ENCODE measurements at regions not wholly inside any gene's neighbourhood (a gene's known extent, or its start where the extent isn't known, plus 50 kb on each side); places are given as distances from the start of the nearest gene placed in this dataset.

DNA sequence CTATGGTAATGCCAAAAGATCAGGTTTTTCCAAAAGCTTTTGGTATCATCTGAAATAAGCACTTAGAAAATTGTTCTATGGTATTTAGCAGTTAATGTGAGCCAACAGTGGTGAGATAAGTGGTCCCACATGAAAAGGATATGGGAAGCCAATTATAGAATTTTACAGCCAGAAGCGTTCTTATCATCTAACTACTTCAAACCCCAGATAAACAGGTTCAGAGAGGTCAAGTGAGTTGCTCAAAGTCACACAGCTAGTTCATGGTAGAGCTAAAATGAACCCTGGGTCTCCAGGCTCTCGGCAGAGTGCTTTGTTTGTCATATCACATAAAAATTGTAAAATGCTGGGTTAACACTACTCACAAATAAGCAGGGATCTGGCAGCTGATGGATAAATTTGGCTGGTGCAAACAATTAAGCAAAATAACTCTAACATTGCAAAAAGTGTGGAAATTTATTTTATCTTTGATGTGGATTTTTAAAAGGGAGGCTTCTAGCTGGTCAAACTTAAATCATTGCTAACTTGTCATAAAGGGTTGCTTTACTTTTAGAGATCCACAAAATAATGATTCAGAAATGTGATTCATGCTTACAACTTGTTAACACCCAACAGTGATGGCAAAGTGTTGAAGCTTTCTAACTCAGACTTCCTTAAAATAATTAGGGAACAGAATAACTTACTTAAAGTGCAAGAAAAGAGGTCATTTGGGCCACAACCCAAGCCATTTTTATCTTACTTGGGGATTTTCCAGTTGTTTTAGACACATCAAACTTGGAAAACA, 202.8 kb upstream of the TBC1D5 start:
- Histone ChIP-seq H3K4me3 (ENCODE audit: extremely low read depth in 1 of 4, insufficient read depth in 2 of 4, low read depth in 3 of 4, low read length in 4 of 4) (no peak overlapping the region), H3K56ac (replicated peaks; ENCODE audit: insufficient read length, low read depth, low read length) (no peak overlapping the region), H2BK20ac (ENCODE audit: low read length) (no peak overlapping the region), H2BK5ac (ENCODE audit: low read depth, low read length) (no peak overlapping the region), H3K9me3 (ENCODE audit: insufficient read depth in 2 of 2, low read depth in 1 of 2, low read length in 1 of 2) (no peaks in the 10 kb centered on the region), H3K4me2 (ENCODE audit: insufficient read depth in 1 of 2, low read depth in 2 of 2, low read length in 2 of 2) (no peak overlapping the region), H2BK120ac (replicated peaks; ENCODE audit: low read depth, low read length) (no peak overlapping the region), H3K9ac (replicated peaks in 1 of 4; ENCODE audit: extremely low read depth in 1 of 4, low read depth in 3 of 4, low read length in 3 of 4) (no peak overlapping the region), H3K27me3 (replicated peaks in 1 of 4; ENCODE audit: control insufficient read depth in 3 of 4, extremely low read depth in 1 of 4, insufficient read depth in 3 of 4, low read length in 3 of 4) (no peaks in the 10 kb centered on the region), H3K36me3 (ENCODE audit: control insufficient read depth in 2 of 4, insufficient read depth in 4 of 4, low read length in 3 of 4) (no peaks in the 10 kb centered on the region), H2BK12ac (ENCODE audit: low read depth, low read length) (no peak overlapping the region), H4K91ac (replicated peaks; ENCODE audit: insufficient read length, low read length) (no peak overlapping the region), H3K27ac (ENCODE audit: low read depth, low read length) (no peak overlapping the region), H3K23ac (ENCODE audit: insufficient read length) (no peak overlapping the region), H4K8ac (ENCODE audit: extremely low read depth, insufficient read depth, low read length) (no peak overlapping the region), H4K20me1 (replicated peaks in 1 of 2; ENCODE audit: control insufficient read depth in 1 of 2, insufficient read depth in 2 of 2, low read length in 2 of 2) (no peaks in the 10 kb centered on the region), H4K5ac (ENCODE audit: insufficient read length, low read depth, low read length) (no peak overlapping the region), H3K4me1 (replicated peaks in 1 of 4; ENCODE audit: control insufficient read depth in 3 of 4, insufficient read depth in 4 of 4, low read length in 3 of 4) (peaks cover 0 to 6% (median 1%) of the 10 kb centered on the region in 4 experiments; a peak in 1 of 7 replicates), H3K79me2 (ENCODE audit: control insufficient read depth in 1 of 2, insufficient read depth in 2 of 2, low read length in 2 of 2) (no peaks in the 10 kb centered on the region), H3K18ac (ENCODE audit: extremely low read depth, low read length) (no peak overlapping the region), H3K4ac (replicated peaks; ENCODE audit: insufficient read length, low read depth, low read length) (no peak overlapping the region), H3K79me1 (ENCODE audit: low read depth, low read length) (no peaks in the 10 kb centered on the region), H3K23me2 (ENCODE audit: low read depth, low read length) (no peaks in the 10 kb centered on the region), H3K14ac (ENCODE audit: insufficient read length) (no peak overlapping the region), H2BK15ac (ENCODE audit: low read length) (no peak overlapping the region), H2AFZ (ENCODE audit: low read length) (peak overlapping the region; percentile 24; the same call in 1 of the 2 replicates), H2AK5ac (ENCODE audit: low read depth, low read length) (no peak overlapping the region)
- WGBS, 2 experiments (ENCODE audit: extremely low coverage in 1 of 2, insufficient coverage in 1 of 2, insufficient read length in 1 of 2, insufficient replicate concordance in 2 of 2, low coverage in 1 of 2, low lambda C conversion rate in 2 of 2, missing lambda C conversion rate in 1 of 2), result 85% methylated on average over 2 of the region's 2 CpGs; no CpG with 5 or more reads in 1 of the 2 experiments
- DNase-seq (ENCODE audit: low read depth in 1 of 2, low spot score in 2 of 2), result no peak
- TF ChIP-seq, protein P1, sequence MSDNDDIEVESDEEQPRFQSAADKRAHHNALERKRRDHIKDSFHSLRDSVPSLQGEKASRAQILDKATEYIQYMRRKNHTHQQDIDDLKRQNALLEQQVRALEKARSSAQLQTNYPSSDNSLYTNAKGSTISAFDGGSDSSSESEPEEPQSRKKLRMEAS (IDR thresholded peaks at IDR 0.05), result no peak
- no peak for TF ChIP-seq POLR2A (IDR thresholded peaks at IDR 0.05; ENCODE audit: control extremely low read depth in 1 of 2, low read depth in 2 of 2, low read length in 2 of 2)
- TF ChIP-seq KDM1A (IDR thresholded peaks at IDR 0.05; ENCODE audit: borderline replicate concordance, low read length), result 0 out of 2 replicates have a peak, but pooled peaks have one; percentile 20
- CTCF ChIA-PET (ENCODE audit: partially characterized antibody), result interaction anchor here (0.9 to 1.6 kb wide), 6 partner anchors 8 to 237 kb away, joined by 3 to 6 read pairs (median 4); no protein-coding TSS in a partner anchor
- POLR2A ChIA-PET (ENCODE audit: partially characterized antibody), result no interaction called here
- no peak for FAIRE-seq

Measured in H1 (cell line).